Activated B cell treated with CpG ODN at 0.5 μM for 24 hours (primary cell): ENCODE measurements at regions not wholly inside any gene's neighbourhood (a gene's known extent, or its start where the extent isn't known, plus 50 kb on each side); places are given as distances from the start of the nearest gene placed in this dataset.
"Not testable (repeated sequence)": the region's sequence is repeated elsewhere in the genome, so short reads cannot be mapped to it uniquely, and the experiment has no call there.

ENCODE experiments used
- ATAC-seq: fragments of 200-7000 bp; cut with Tn5 transposase; one replicate; pipeline ENCODE4 v1.10.0; 2021; ENCODE audit warnings: low read depth, mild to moderate bottlenecking, moderate library complexity
- CTCF ChIA-PET: fragments of 350-600 bp; sonication (Branson Sonifier 250); formaldehyde crosslinking; loops from one replicate; lab custom pipeline; 2021; ENCODE audit warnings: antibody characterized with exemption; lab: Charles Lee
- POLR2A ChIA-PET: fragments of 350-600 bp; sonication (Branson Sonifier 250); formaldehyde crosslinking; loops from one replicate; lab custom pipeline; 2021; ENCODE audit warnings: antibody characterized with exemption; lab: Charles Lee
- DNase-seq: peaks from one replicate; pipeline ENCODE4 v3.0.0; 2022
- H3K27ac Mint-ChIP-seq: one replicate; pipeline ENCODE4 v1.8.0; 2020; ENCODE audit warnings: mixed read lengths
- H3K27me3 Mint-ChIP-seq: one replicate; pipeline ENCODE4 v1.8.0; 2021; ENCODE audit warnings: mixed read lengths
- H3K36me3 Mint-ChIP-seq: one replicate; pipeline ENCODE4 v1.8.0; 2021; ENCODE audit warnings: low read depth, mixed read lengths
- H3K4me1 Mint-ChIP-seq: one replicate; pipeline ENCODE4 v1.8.0; 2021; ENCODE audit warnings: mixed read lengths
- H3K4me3 Mint-ChIP-seq: one replicate; pipeline ENCODE4 v1.8.0; 2020; ENCODE audit warnings: mild to moderate bottlenecking, mixed read lengths
- H3K9me3 Mint-ChIP-seq: one replicate; pipeline ENCODE4 v1.8.0; 2020; ENCODE audit warnings: mixed read lengths
- CTCF ChIP-seq: fragments of 200-600 bp; IDR thresholded peaks from one replicate; pipeline ENCODE4 v1.8.0; 2022; ENCODE audit warnings: antibody characterized with exemption, mild to moderate bottlenecking
- intact Hi-C: fragments of 100-400 bp; cut with micrococcal nuclease; formaldehyde crosslinking; loops from one replicate; pipeline ENCODE4 v1.15.1; 2024

- DNase-seq: no peak
- TF ChIP-seq CTCF: no peak
- H3K9me3 Mint-ChIP-seq: peaks cover 13% of the 10 kb centered on the region
- POLR2A ChIA-PET: no interaction called here
- no peak overlapping the region for H3K27ac Mint-ChIP-seq
- H3K4me3 Mint-ChIP-seq: no peak overlapping the region
- CTCF ChIA-PET: no interaction called here
- intact Hi-C loops: no loop called here
- H3K27me3 Mint-ChIP-seq: no peaks in the 10 kb centered on the region
- no peaks in the 10 kb centered on the region for H3K4me1 Mint-ChIP-seq
- no peaks in the 10 kb centered on the region for H3K36me3 Mint-ChIP-seq
- ATAC-seq: no peak
These were observed 2749.9 kb downstream of the PCDH9 start for GRCh38 chr13:64480211-64480610.

GRCh38 chr13:64477146-64477545 lies 2753.0 kb downstream of the PCDH9 start:
- Mint-ChIP-seq H3K27ac (no peak overlapping the region), H3K27me3 (no peaks in the 10 kb centered on the region), H3K36me3 (no peaks in the 10 kb centered on the region), H3K4me1 (no peaks in the 10 kb centered on the region), H3K9me3 (peaks cover 7% of the 10 kb centered on the region), H3K4me3 (no peak overlapping the region)
- no peak for TF ChIP-seq CTCF
- ChIA-PET POLR2A (no interaction called here), CTCF (no interaction called here)
- DNase-seq: no peak
- intact Hi-C loops: no loop called here
- no peak for ATAC-seq

GRCh38 chr13:64476041-64476568 lies 2754.0 kb downstream of the PCDH9 start:
- intact Hi-C loops, CTCF ChIA-PET, H3K27me3 Mint-ChIP-seq, H3K27ac Mint-ChIP-seq, ATAC-seq, H3K4me1 Mint-ChIP-seq, H3K4me3 Mint-ChIP-seq, H3K9me3 Mint-ChIP-seq, DNase-seq, POLR2A ChIA-PET, H3K36me3 Mint-ChIP-seq: not testable (repeated sequence)

- ATAC-seq (no peak), DNase-seq (no peak)
- intact Hi-C loops: no loop called here
- no peaks in the 10 kb centered on the region for H3K27me3 Mint-ChIP-seq
- TF ChIP-seq CTCF: no peak
- ChIA-PET POLR2A (no interaction called here), CTCF (no interaction called here)
- no peaks in the 10 kb centered on the region for H3K36me3 Mint-ChIP-seq
- peaks cover 4% of the 10 kb centered on the region for H3K9me3 Mint-ChIP-seq
- H3K4me1 Mint-ChIP-seq: no peaks in the 10 kb centered on the region
- no peak overlapping the region for H3K27ac Mint-ChIP-seq
- H3K4me3 Mint-ChIP-seq: no peak overlapping the region
These were observed 2758.2 kb downstream of the PCDH9 start for GRCh38 chr13:64471916-64472315.

- no peaks in the 10 kb centered on the region for H3K27me3 Mint-ChIP-seq
- DNase-seq: no peak
These were observed 2759.4 kb downstream of the PCDH9 start for GRCh38 chr13:64470751-64471150.

More at GRCh38 chr13:64470751-64471150, 2759.4 kb downstream of the PCDH9 start:
- no peak for ATAC-seq
- ChIA-PET POLR2A (no interaction called here), CTCF (no interaction called here)
- Mint-ChIP-seq H3K9me3 (no peaks in the 10 kb centered on the region), H3K36me3 (no peaks in the 10 kb centered on the region), H3K27ac (no peak overlapping the region), H3K4me1 (no peaks in the 10 kb centered on the region), H3K4me3 (no peak overlapping the region)
- intact Hi-C loops: no loop called here
- TF ChIP-seq CTCF: no peak
